Neural progenitor cell (in vitro differentiated cells): ENCODE measurements at regions not wholly inside any gene's neighbourhood (a gene's known extent, or its start where the extent isn't known, plus 50 kb on each side); places are given as distances from the start of the nearest gene placed in this dataset.

Experiments used
- DNase-seq: peaks from one replicate; pipeline ENCODE4 v3.0.0-alpha.2; 2016; ENCODE audit warnings: low spot score
- H2AFZ ChIP-seq: fragments of 200-600 bp; sonication (generic); replicated peaks from 2 replicates; pipeline ENCODE4 v1.6.1; 2016; ENCODE audit warnings: antibody characterized with exemption
- H3F3A ChIP-seq: fragments of 200-600 bp; sonication (generic); 2 replicates; pipeline ENCODE4 v1.6.1; 2016; ENCODE audit warnings: antibody characterized with exemption, low read depth
- H3K27ac ChIP-seq: fragments of 200-600 bp; sonication (generic); 2 replicates; pipeline ENCODE4 v1.5.1; 2016; ENCODE audit warnings: mild to moderate bottlenecking
- H3K27me3 ChIP-seq: fragments of 200-600 bp; sonication (generic); 2 replicates; pipeline ENCODE4 v1.6.1; 2016; ENCODE audit warnings: mild to moderate bottlenecking, moderate library complexity
- H3K36me3 ChIP-seq: fragments of 200-600 bp; sonication (generic); 2 replicates; pipeline ENCODE4 v1.5.1; 2016
- H3K4me1 ChIP-seq: fragments of 200-600 bp; sonication (generic); 2 replicates; pipeline ENCODE4 v1.6.1; 2016; ENCODE audit warnings: mixed run types
- H3K4me2 ChIP-seq: fragments of 200-600 bp; sonication (generic); 2 replicates; pipeline ENCODE4 v1.6.1; 2016
- H3K4me3 ChIP-seq: fragments of 200-600 bp; sonication (generic); 2 replicates; pipeline ENCODE4 v1.5.1; 2016
- H3K79me2 ChIP-seq: fragments of 200-600 bp; sonication (generic); 2 replicates; pipeline ENCODE4 v1.6.1; 2016; ENCODE audit warnings: low read depth
- H3K9ac ChIP-seq: fragments of 200-600 bp; sonication (generic); 2 replicates; pipeline ENCODE4 v1.6.1; 2016
- H3K9me3 ChIP-seq: fragments of 200-600 bp; sonication (generic); 2 replicates; pipeline ENCODE4 v1.5.1; 2016; ENCODE audit warnings: low read depth
- H4K20me1 ChIP-seq: fragments of 200-600 bp; sonication (generic); 2 replicates; pipeline ENCODE4 v1.6.1; 2016; ENCODE audit warnings: low read depth
- H3K27ac Mint-ChIP-seq: 3 replicates; pipeline ENCODE4 v1.8.0; 2021; ENCODE audit warnings: mixed read lengths
- H3K27me3 Mint-ChIP-seq: 2 replicates; pipeline ENCODE4 v1.8.0; 2022; ENCODE audit warnings: low read depth, mild to moderate bottlenecking, inconsistent platforms, moderate library complexity, mixed read lengths; ENCODE audit not compliant: insufficient read depth
- H3K36me3 Mint-ChIP-seq: 3 replicates; pipeline ENCODE4 v1.8.0; 2021; ENCODE audit warnings: mixed read lengths
- H3K4me1 Mint-ChIP-seq: 3 replicates; pipeline ENCODE4 v1.8.0; 2021; ENCODE audit warnings: mixed read lengths
- H3K4me3 Mint-ChIP-seq: 3 replicates; pipeline ENCODE4 v1.8.0; 2021; ENCODE audit warnings: mild to moderate bottlenecking, moderate library complexity, mixed read lengths
- H3K9me3 Mint-ChIP-seq: 3 replicates; pipeline ENCODE4 v1.8.0; 2020; ENCODE audit warnings: mixed read lengths
- CTCF ChIP-seq: fragments of 200-600 bp; sonication (generic); IDR thresholded peaks from 2 replicates; pipeline ENCODE4 v1.5.1; 2017; ENCODE audit warnings: antibody characterized with exemption, mild to moderate bottlenecking
- EZH2 ChIP-seq: fragments of 200-600 bp; sonication (generic); IDR thresholded peaks from 2 replicates; pipeline ENCODE4 v1.6.1; 2017; ENCODE audit warnings: antibody characterized with exemption, mild to moderate bottlenecking, moderate library complexity
- EZH2phosphoT487 ChIP-seq: fragments of 200-600 bp; sonication (generic); IDR thresholded peaks from 2 replicates; pipeline ENCODE4 v1.6.1; 2017; ENCODE audit warnings: antibody characterized with exemption

- Histone ChIP-seq H3K79me2 (no peaks in the 10 kb centered on the region), H2AFZ (no peak overlapping the region), H3K27me3 (no peaks in the 10 kb centered on the region), H3K4me2 (peak overlapping the region; percentile 40), H3K4me3 (no peak overlapping the region), H3K36me3 (no peaks in the 10 kb centered on the region), H3K9ac (no peak overlapping the region), H3K27ac (peak overlapping the region; percentile 66), H3K9me3 (no peaks in the 10 kb centered on the region), H3F3A (peaks cover 19% of the 10 kb centered on the region), H3K4me1 (peaks cover 58% of the 10 kb centered on the region), H4K20me1 (no peaks in the 10 kb centered on the region)
- no peaks in the 10 kb centered on the region for H3K9me3 Mint-ChIP-seq
- no peak for DNase-seq
- peaks cover 2% of the 10 kb centered on the region for H3K36me3 Mint-ChIP-seq
- TF ChIP-seq EZH2 (no peak), CTCF (no peak), EZH2phosphoT487 (no peak)
- peaks cover 51% of the 10 kb centered on the region for H3K4me1 Mint-ChIP-seq
- H3K4me3 Mint-ChIP-seq, result no peak overlapping the region
- H3K27ac Mint-ChIP-seq, result peak overlapping the region; percentile 89
- no peaks in the 10 kb centered on the region for H3K27me3 Mint-ChIP-seq
These were observed 113.5 kb upstream of the TTC29 start for GRCh38 chr4:147059064-147059731.

GRCh38 chr4:147060151-147060931 is 114.7 kb upstream of the TTC29 start:
- peak overlapping the region; percentile 3 for H3K4me3 Mint-ChIP-seq
- Histone ChIP-seq H3K27ac (peak overlapping the region; percentile 66), H3K9ac (no peak overlapping the region), H2AFZ (no peak overlapping the region), H3K36me3 (no peaks in the 10 kb centered on the region), H3K27me3 (no peaks in the 10 kb centered on the region), H3K9me3 (no peaks in the 10 kb centered on the region), H3K4me3 (no peak overlapping the region), H3F3A (peaks cover 19% of the 10 kb centered on the region), H3K4me1 (peaks cover 58% of the 10 kb centered on the region), H4K20me1 (no peaks in the 10 kb centered on the region), H3K4me2 (peak overlapping the region; percentile 40), H3K79me2 (no peaks in the 10 kb centered on the region)
- TF ChIP-seq EZH2phosphoT487 (no peak), EZH2 (no peak), CTCF (no peak)
- H3K27me3 Mint-ChIP-seq, result no peaks in the 10 kb centered on the region
- H3K4me1 Mint-ChIP-seq, result peaks cover 51% of the 10 kb centered on the region
- peak; percentile 73 for DNase-seq
- peaks cover 2% of the 10 kb centered on the region for H3K36me3 Mint-ChIP-seq
- H3K27ac Mint-ChIP-seq, result peak overlapping the region; percentile 64
- H3K9me3 Mint-ChIP-seq, result no peaks in the 10 kb centered on the region

GRCh38 chr4:147064856-147065255 is 119.2 kb upstream of the TTC29 start:
- no peak overlapping the region for H3K4me3 ChIP-seq
- H3K9ac ChIP-seq, result no peak overlapping the region
- peaks cover 3% of the 10 kb centered on the region for H3K27me3 Mint-ChIP-seq
- no peak for DNase-seq
- H3K4me2 ChIP-seq, result no peak overlapping the region
- H3K27ac ChIP-seq, result no peak overlapping the region
- H3K79me2 ChIP-seq, result no peaks in the 10 kb centered on the region
- no peak for TF ChIP-seq CTCF
- TF ChIP-seq EZH2, result no peak
- TF ChIP-seq EZH2phosphoT487, result no peak
- H4K20me1 ChIP-seq, result no peaks in the 10 kb centered on the region
- H3K9me3 Mint-ChIP-seq, result peaks cover 2% of the 10 kb centered on the region
- no peak overlapping the region for H3K27ac Mint-ChIP-seq
- peaks cover 23% of the 10 kb centered on the region for H3K4me1 ChIP-seq
- H3K27me3 ChIP-seq, result no peaks in the 10 kb centered on the region
- H3K4me1 Mint-ChIP-seq, result peaks cover 30% of the 10 kb centered on the region
- no peak overlapping the region for H3K4me3 Mint-ChIP-seq
- peaks cover 13% of the 10 kb centered on the region for H3F3A ChIP-seq
- no peak overlapping the region for H2AFZ ChIP-seq
- peaks cover 2% of the 10 kb centered on the region for H3K36me3 Mint-ChIP-seq
- H3K36me3 ChIP-seq, result no peaks in the 10 kb centered on the region
- H3K9me3 ChIP-seq, result no peaks in the 10 kb centered on the region
